Body of pancreas (tissue), 4 donors: ENCODE measurements at regions not wholly inside any gene's neighbourhood (a gene's known extent, or its start where the extent isn't known, plus 50 kb on each side); places are given as distances from the start of the nearest gene placed in this dataset.

Experiments
- ATAC-seq: fragments of 150-250 bp; one replicate; pipeline ENCODE4 v1.9.1; 2016
- DNase-seq, 4 donors: peaks; one replicate each; pipeline ENCODE4 v3.0.0-alpha.2; 2019
- H3K27ac ChIP-seq, 4 donors: fragments of 200-600 bp; sonication (generic); 1 replicate in 3 of 4; 2 replicates in 1 of 4; pipeline versions ENCODE4 v1.5.1 to v1.6.1; 2016 to 2019; ENCODE audit warnings: mild to moderate bottlenecking in 1 of 4, mixed read lengths in 1 of 4, moderate library complexity in 1 of 4
- H3K27me3 ChIP-seq, 2 donors: fragments of 200-600 bp; sonication (generic); one replicate each; pipeline ENCODE4 v1.6.0; 2016; ENCODE audit warnings: mild to moderate bottlenecking in 1 of 2
- H3K36me3 ChIP-seq, 2 donors: fragments of 200-600 bp; sonication (generic); replicated peaks in 1 of 2; 2 replicates each; pipeline ENCODE4 v1.5.1; 2016; ENCODE audit warnings: low read depth in 2 of 2; ENCODE audit not compliant: insufficient read depth in 1 of 2
- H3K4me1 ChIP-seq: fragments of 200-600 bp; sonication (generic); one replicate; pipeline ENCODE4 v1.6.0; 2016
- H3K4me3 ChIP-seq, 2 donors: fragments of 200-600 bp; sonication (generic); 1 replicate in 1 of 2; 2 replicates in 1 of 2; pipeline ENCODE4 v1.5.1; 2016 to 2019
- H3K9me3 ChIP-seq, 3 donors: fragments of 200-600 bp; sonication (generic); 1 replicate in 2 of 3; 2 replicates in 1 of 3; pipeline ENCODE4 v1.5.1; 2016
- POLR2A ChIP-seq, 3 donors: fragments of 450-650 bp; IDR thresholded peaks; one replicate each; pipeline ENCODE4 v1.6.1; 2016; ENCODE audit warnings: antibody characterized with exemption in 3 of 3, mild to moderate bottlenecking in 2 of 3
- WGBS, 2 donors: methylation state at CpG; one replicate each; pipeline ENCODE4 v1.1.5; 2017; 5-methylcytosine and 5-hydroxymethylcytosine counted together
- intact Hi-C: fragments of 100-400 bp; cut with DNase I; formaldehyde crosslinking; loops from one replicate; pipeline ENCODE4 v1.15.1; 2023
- TF ChIP-seq, protein P1 (sequence below), 7 experiments: fragments of 450-650 bp in 4 of 7; fragments of 200-600 bp in 3 of 7; sonication (generic) in 3 of 7; IDR thresholded peaks; one replicate each; pipeline ENCODE4 v1.5.1; 2016 to 2019; ENCODE audit warnings: antibody characterized with exemption in 7 of 7

DNA sequence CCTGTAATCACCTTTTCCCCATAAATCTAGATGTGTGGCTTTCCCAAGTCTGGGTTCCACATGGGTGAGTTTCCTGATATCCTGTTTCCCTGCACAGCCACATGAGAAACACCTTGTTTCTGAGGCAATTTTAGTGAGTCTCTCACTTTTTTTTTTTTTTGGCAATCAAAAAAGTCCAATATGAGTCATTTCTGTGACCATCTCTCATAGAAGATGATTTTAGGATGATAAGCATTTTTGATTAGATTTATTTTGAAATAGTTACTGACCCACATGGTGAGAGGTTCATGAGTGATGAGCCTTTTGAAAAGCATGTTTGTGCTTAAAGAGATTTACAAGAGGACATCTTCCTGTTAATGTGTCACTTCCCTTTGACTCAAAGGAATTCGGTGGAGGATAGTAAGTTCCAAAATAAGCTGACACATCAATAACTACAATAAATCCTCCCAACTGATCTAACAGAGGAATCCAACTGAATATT is 464.0 kb downstream of the INHBA start:
- intact Hi-C loops, result no loop called here
- Histone ChIP-seq H3K36me3 (no peaks in the 10 kb centered on the region), H3K9me3 (no peaks in the 10 kb centered on the region), H3K4me1 (no peaks in the 10 kb centered on the region), H3K4me3 (no peak overlapping the region), H3K27me3 (no peaks in the 10 kb centered on the region), H3K27ac (no peak overlapping the region)
- ATAC-seq, result no peak
- TF ChIP-seq, protein P1, sequence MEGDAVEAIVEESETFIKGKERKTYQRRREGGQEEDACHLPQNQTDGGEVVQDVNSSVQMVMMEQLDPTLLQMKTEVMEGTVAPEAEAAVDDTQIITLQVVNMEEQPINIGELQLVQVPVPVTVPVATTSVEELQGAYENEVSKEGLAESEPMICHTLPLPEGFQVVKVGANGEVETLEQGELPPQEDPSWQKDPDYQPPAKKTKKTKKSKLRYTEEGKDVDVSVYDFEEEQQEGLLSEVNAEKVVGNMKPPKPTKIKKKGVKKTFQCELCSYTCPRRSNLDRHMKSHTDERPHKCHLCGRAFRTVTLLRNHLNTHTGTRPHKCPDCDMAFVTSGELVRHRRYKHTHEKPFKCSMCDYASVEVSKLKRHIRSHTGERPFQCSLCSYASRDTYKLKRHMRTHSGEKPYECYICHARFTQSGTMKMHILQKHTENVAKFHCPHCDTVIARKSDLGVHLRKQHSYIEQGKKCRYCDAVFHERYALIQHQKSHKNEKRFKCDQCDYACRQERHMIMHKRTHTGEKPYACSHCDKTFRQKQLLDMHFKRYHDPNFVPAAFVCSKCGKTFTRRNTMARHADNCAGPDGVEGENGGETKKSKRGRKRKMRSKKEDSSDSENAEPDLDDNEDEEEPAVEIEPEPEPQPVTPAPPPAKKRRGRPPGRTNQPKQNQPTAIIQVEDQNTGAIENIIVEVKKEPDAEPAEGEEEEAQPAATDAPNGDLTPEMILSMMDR (IDR thresholded peaks at IDR 0.05), result no peak
- TF ChIP-seq POLR2A (IDR thresholded peaks at IDR 0.05), result no peak
- no peak for DNase-seq
- 18 to 37% methylated on average over 1 of the region's 1 CpG for WGBS, 2 donors

DNA sequence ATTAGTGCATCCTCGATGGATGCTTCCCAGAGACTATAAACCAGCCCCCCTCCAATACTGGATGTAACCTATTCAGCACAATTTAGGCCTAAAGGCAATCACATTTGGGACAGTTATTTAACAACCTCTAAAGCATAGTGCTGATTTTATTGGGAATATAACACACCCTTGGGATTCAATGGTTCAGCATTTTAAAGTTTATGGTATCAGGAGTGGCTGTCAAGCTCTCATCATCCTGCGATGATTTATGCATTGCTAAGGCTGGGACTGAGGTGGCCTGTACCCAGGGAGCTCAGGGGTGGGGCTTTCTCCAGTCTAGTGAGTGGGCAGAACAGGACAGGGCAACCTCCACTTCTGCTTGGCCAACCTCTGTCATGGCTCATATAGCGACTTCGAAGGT is 464.9 kb downstream of the INHBA start:
- Histone ChIP-seq H3K27me3 (no peaks in the 10 kb centered on the region), H3K27ac (no peak overlapping the region), H3K9me3 (no peaks in the 10 kb centered on the region), H3K4me1 (no peaks in the 10 kb centered on the region), H3K36me3 (no peaks in the 10 kb centered on the region), H3K4me3 (no peak overlapping the region)
- intact Hi-C loops, result no loop called here
- DNase-seq (no peak), ATAC-seq (no peak)
- TF ChIP-seq, protein P1 (IDR thresholded peaks at IDR 0.05), result no peak
- TF ChIP-seq POLR2A (IDR thresholded peaks at IDR 0.05), result no peak
- 83 to 84% methylated on average over 4 of the region's 4 CpGs for WGBS, 2 donors

DNA sequence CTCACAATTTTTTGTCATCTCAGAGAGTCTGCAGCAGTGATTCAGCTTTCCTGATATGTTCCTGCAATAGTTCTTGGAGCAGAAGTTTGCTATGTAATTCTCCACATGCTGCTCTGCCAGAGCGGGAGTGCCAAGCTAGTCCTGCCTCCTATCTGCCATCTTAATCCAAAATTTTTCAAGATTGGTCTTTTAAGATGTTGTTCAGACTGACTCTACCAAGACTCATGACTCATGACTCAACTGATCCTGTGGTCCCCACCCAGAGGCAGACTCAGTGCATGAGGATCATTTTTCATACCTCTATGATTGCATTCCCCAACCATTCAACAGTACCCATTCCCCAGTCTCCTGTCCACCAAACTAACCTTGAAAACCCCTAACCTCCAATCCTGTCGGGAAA is 470.8 kb downstream of the INHBA start:
- Histone ChIP-seq H3K9me3 (peaks cover 0 to 8% (median 0%) of the 10 kb centered on the region in 3 donors), H3K27ac (no peak overlapping the region), H3K27me3 (no peaks in the 10 kb centered on the region), H3K4me3 (no peak overlapping the region), H3K36me3 (no peaks in the 10 kb centered on the region), H3K4me1 (no peaks in the 10 kb centered on the region)
- DNase-seq, result no peak
- TF ChIP-seq POLR2A (IDR thresholded peaks at IDR 0.05), result no peak
- TF ChIP-seq, protein P1 (IDR thresholded peaks at IDR 0.05), result no peak
- intact Hi-C loops, result no loop called here
- WGBS, 2 donors, result 80 to 84% methylated on average over 2 of the region's 2 CpGs
- no peak for ATAC-seq

DNA sequence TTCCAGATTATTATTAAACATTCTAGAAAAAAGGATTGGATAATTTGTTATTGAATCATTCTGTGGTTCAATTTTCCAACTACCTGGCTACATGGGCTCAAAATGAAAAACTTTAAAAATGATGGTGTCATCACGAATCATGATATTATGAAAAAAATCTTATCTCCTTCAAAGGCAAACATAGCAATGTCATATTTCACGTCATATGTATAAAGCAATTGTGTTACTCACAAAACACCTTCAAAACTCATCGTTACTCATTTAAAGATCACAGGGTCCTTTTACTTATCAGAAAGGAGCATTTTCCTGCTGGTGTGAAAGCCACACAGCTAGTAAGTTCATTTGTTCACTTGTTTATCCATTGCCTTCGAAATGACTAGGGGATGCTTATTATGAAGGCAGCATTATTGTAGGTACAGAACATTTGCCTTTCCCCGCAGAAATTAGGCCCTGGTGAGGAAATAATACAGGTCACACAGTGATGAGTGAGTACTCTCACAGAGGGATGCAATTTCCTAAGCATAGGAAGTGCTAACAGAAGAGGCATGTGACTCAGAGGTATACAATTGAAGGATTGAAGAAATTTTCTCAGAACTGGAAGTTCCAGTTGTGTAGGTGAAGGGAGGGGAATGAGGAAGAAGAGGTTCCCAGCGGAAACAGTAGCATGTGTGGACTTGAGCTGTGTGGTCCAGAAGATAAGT is 478.7 kb downstream of the INHBA start:
- Histone ChIP-seq H3K4me1 (no peaks in the 10 kb centered on the region), H3K27ac (no peak overlapping the region), H3K36me3 (no peaks in the 10 kb centered on the region), H3K9me3 (no peaks in the 10 kb centered on the region), H3K4me3 (no peak overlapping the region), H3K27me3 (no peaks in the 10 kb centered on the region)
- DNase-seq (no peak), ATAC-seq (no peak)
- intact Hi-C loops, result no loop called here
- no peak for TF ChIP-seq POLR2A (IDR thresholded peaks at IDR 0.05)
- TF ChIP-seq, protein P1 (IDR thresholded peaks at IDR 0.05), result no peak
- WGBS, 2 donors, result 50 to 54% methylated on average over 6 of the region's 6 CpGs

DNA sequence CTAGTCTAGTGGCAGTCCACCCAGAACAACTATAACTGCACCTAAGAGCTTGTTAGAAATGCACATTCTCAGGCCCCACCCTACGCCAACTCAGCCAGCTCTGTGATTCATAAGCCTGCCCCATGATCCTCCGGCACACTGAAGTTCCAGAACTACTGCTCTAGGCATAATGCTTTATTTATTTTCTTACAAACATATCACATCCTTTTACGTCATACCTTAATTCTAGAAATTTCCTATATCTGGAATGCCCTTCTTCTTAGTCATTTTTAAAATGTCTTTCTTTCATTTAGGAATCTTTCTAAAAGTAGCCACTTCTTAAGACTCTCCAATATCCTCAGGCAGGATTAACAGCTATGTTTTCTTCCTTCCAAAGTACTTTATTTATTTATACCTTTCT is 480.1 kb downstream of the INHBA start:
- TF ChIP-seq, protein P1 (IDR thresholded peaks at IDR 0.05), result no peak
- no peak for TF ChIP-seq POLR2A (IDR thresholded peaks at IDR 0.05)
- no peaks in the 10 kb centered on the region for H3K27me3 ChIP-seq
- ATAC-seq (no peak), DNase-seq (no peak)
- 68 to 74% methylated on average over 3 of the region's 3 CpGs for WGBS, 2 donors
- intact Hi-C loops, result no loop called here
- no peaks in the 10 kb centered on the region for H3K4me1 ChIP-seq
- H3K4me3 ChIP-seq, result no peak overlapping the region
- no peaks in the 10 kb centered on the region for H3K36me3 ChIP-seq
- H3K27ac ChIP-seq, result no peak overlapping the region
- no peaks in the 10 kb centered on the region for H3K9me3 ChIP-seq
